ENCODE measurements at regions not wholly inside any gene's neighbourhood (a gene's known extent, or its start where the extent isn't known, plus 50 kb on each side); places are given as distances from the start of the nearest gene placed in this dataset.

DNA sequence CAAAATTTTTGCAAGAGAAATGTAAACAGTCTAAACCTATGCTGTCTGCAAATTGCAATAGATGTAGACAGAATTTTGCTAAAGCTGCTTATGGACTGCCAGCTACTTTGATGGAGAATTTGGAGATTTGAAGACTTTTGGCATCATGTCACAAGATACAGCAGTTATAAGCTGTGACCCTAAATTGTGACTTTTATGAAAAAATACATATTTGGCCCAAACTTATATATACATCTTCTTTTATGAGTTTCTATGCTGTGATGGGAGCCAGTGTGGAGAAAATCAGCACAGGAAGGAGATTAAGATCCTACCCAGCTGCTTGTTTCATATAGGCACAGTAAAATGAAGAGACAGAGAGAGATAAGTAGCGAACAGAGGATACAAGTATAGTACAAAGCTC lies 1595.4 kb downstream of the PLA2G4A start:
- H3K4ac ChIP-seq (ENCODE audit: low read depth, low read length), result no peak overlapping the region
- no peak overlapping the region for H2BK120ac ChIP-seq (ENCODE audit: insufficient read depth, low read length, poor library complexity)
- no peaks in the 10 kb centered on the region for H3K4me1 ChIP-seq (ENCODE audit: control insufficient read depth in 1 of 2, insufficient read depth in 2 of 2, low read length in 2 of 2)
- no peak overlapping the region for H4K8ac ChIP-seq (ENCODE audit: low read depth, low read length)
- no peak overlapping the region for H4K91ac ChIP-seq (ENCODE audit: low read depth, low read length)
- WGBS (ENCODE audit: extremely low coverage, insufficient coverage, insufficient read length), result no CpG with 5 or more reads among the region's 1 CpG
- no peak overlapping the region for H3K4me2 ChIP-seq (ENCODE audit: low read length)
- no peak overlapping the region for H3K23ac ChIP-seq (ENCODE audit: low read length)
- H2AK5ac ChIP-seq (ENCODE audit: low read length), result no peak overlapping the region
- H3K18ac ChIP-seq (ENCODE audit: low read length), result no peak overlapping the region
- DNase-seq, result no peak
- H3K9me3 ChIP-seq (ENCODE audit: insufficient read depth, low read depth, low read length), result no peaks in the 10 kb centered on the region
- H3K79me2 ChIP-seq (ENCODE audit: control insufficient read depth, insufficient read depth, low read length, poor library complexity), result no peaks in the 10 kb centered on the region
- H2BK5ac ChIP-seq (ENCODE audit: low read depth, low read length, poor library complexity), result no peak overlapping the region
- H3K27ac ChIP-seq (ENCODE audit: low read depth, low read length), result no peak overlapping the region
- H3K4me3 ChIP-seq (ENCODE audit: low read depth, low read length), result no peak overlapping the region
- H3K27me3 ChIP-seq (ENCODE audit: insufficient read depth, low read length), result no peaks in the 10 kb centered on the region
- H4K12ac ChIP-seq (ENCODE audit: low read depth, low read length), result no peak overlapping the region
- H3K9ac ChIP-seq (ENCODE audit: low read length), result no peak overlapping the region
- no peak overlapping the region for H3K14ac ChIP-seq (ENCODE audit: low read length)
- no peak overlapping the region for H2AFZ ChIP-seq (ENCODE audit: insufficient read depth, low read length, poor library complexity)
- no peaks in the 10 kb centered on the region for H3K79me1 ChIP-seq (ENCODE audit: low read length)
- no peaks in the 10 kb centered on the region for H3K36me3 ChIP-seq (ENCODE audit: control insufficient read depth in 1 of 2, insufficient read depth in 2 of 2, low read length in 2 of 2)
- H2BK12ac ChIP-seq (ENCODE audit: low read length), result no peak overlapping the region

DNA sequence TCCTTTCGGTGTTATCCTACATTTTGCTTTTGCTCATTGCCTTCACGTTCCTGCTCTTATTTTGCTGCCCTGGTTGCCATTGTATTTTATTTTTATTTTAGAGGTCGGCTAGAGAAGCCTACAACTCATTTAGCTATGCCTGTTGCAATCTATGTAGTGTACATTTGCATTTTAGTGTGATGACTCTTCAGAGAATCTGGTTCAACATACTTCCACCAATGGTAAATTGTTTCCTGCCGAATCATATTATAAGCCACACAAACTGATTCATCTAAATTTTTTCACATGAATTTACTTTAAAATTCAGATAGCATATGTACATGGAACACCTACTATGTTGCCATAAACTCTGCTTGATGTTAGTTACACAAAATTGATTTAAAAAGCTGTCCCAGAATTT lies 1596.9 kb downstream of the PLA2G4A start:
- Histone ChIP-seq H3K9me3 (ENCODE audit: insufficient read depth, low read depth, low read length) (no peaks in the 10 kb centered on the region), H4K12ac (ENCODE audit: low read depth, low read length) (no peak overlapping the region), H3K4me2 (ENCODE audit: low read length) (no peak overlapping the region), H3K27me3 (ENCODE audit: insufficient read depth, low read length) (no peaks in the 10 kb centered on the region), H3K36me3 (ENCODE audit: control insufficient read depth in 1 of 2, insufficient read depth in 2 of 2, low read length in 2 of 2) (no peaks in the 10 kb centered on the region), H3K4me3 (ENCODE audit: low read depth, low read length) (no peak overlapping the region), H2BK12ac (ENCODE audit: low read length) (no peak overlapping the region), H2BK120ac (ENCODE audit: insufficient read depth, low read length, poor library complexity) (no peak overlapping the region), H2AK5ac (ENCODE audit: low read length) (no peak overlapping the region), H4K8ac (ENCODE audit: low read depth, low read length) (no peak overlapping the region), H3K9ac (ENCODE audit: low read length) (no peak overlapping the region), H2BK5ac (ENCODE audit: low read depth, low read length, poor library complexity) (no peak overlapping the region), H3K79me1 (ENCODE audit: low read length) (no peaks in the 10 kb centered on the region), H3K18ac (ENCODE audit: low read length) (no peak overlapping the region), H4K91ac (ENCODE audit: low read depth, low read length) (no peak overlapping the region), H3K14ac (ENCODE audit: low read length) (no peak overlapping the region), H3K23ac (ENCODE audit: low read length) (no peak overlapping the region), H3K79me2 (ENCODE audit: control insufficient read depth, insufficient read depth, low read length, poor library complexity) (no peaks in the 10 kb centered on the region), H3K4me1 (ENCODE audit: control insufficient read depth in 1 of 2, insufficient read depth in 2 of 2, low read length in 2 of 2) (no peaks in the 10 kb centered on the region), H3K4ac (ENCODE audit: low read depth, low read length) (no peak overlapping the region), H2AFZ (ENCODE audit: insufficient read depth, low read length, poor library complexity) (no peak overlapping the region), H3K27ac (ENCODE audit: low read depth, low read length) (no peak overlapping the region)
- no CpG with 5 or more reads among the region's 4 CpGs for WGBS (ENCODE audit: extremely low coverage, insufficient coverage, insufficient read length)
- peak; percentile 1 to 49 for DNase-seq

DNA sequence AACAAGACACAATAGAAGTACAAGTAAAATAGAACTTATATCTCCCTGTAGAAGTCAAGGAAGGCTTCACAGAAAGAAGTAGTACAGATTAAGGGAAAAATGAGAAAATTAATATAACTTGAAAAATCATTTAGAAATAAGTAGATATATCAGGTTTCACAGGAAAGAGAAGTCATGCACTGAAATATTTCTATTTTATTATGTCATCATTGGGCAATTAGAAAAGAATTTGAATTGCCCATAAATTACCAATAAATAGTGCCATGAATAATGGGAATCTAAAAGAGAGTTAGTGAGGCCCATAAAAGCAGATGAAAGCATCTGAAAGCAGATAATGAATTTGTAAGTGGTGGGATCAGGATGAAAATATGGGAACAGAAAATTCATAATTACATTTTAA lies 1597.8 kb downstream of the PLA2G4A start:
- no peak overlapping the region for H4K91ac ChIP-seq (ENCODE audit: low read depth, low read length)
- no peak overlapping the region for H2BK12ac ChIP-seq (ENCODE audit: low read length)
- H3K18ac ChIP-seq (ENCODE audit: low read length), result no peak overlapping the region
- H2AFZ ChIP-seq (ENCODE audit: insufficient read depth, low read length, poor library complexity), result no peak overlapping the region
- H3K79me1 ChIP-seq (ENCODE audit: low read length), result no peaks in the 10 kb centered on the region
- H3K36me3 ChIP-seq (ENCODE audit: control insufficient read depth in 1 of 2, insufficient read depth in 2 of 2, low read length in 2 of 2), result no peaks in the 10 kb centered on the region
- H3K9me3 ChIP-seq (ENCODE audit: insufficient read depth, low read depth, low read length), result no peaks in the 10 kb centered on the region
- H3K27ac ChIP-seq (ENCODE audit: low read depth, low read length), result no peak overlapping the region
- H3K79me2 ChIP-seq (ENCODE audit: control insufficient read depth, insufficient read depth, low read length, poor library complexity), result no peaks in the 10 kb centered on the region
- no peak overlapping the region for H2AK5ac ChIP-seq (ENCODE audit: low read length)
- H4K12ac ChIP-seq (ENCODE audit: low read depth, low read length), result no peak overlapping the region
- H3K4me2 ChIP-seq (ENCODE audit: low read length), result no peak overlapping the region
- no peaks in the 10 kb centered on the region for H3K27me3 ChIP-seq (ENCODE audit: insufficient read depth, low read length)
- H3K23ac ChIP-seq (ENCODE audit: low read length), result no peak overlapping the region
- no peak overlapping the region for H3K4me3 ChIP-seq (ENCODE audit: low read depth, low read length)
- no peaks in the 10 kb centered on the region for H3K4me1 ChIP-seq (ENCODE audit: control insufficient read depth in 1 of 2, insufficient read depth in 2 of 2, low read length in 2 of 2)
- H3K14ac ChIP-seq (ENCODE audit: low read length), result no peak overlapping the region
- DNase-seq, result no peak
- H3K9ac ChIP-seq (ENCODE audit: low read length), result no peak overlapping the region
- no peak overlapping the region for H3K4ac ChIP-seq (ENCODE audit: low read depth, low read length)
- H2BK5ac ChIP-seq (ENCODE audit: low read depth, low read length, poor library complexity), result no peak overlapping the region
- no peak overlapping the region for H2BK120ac ChIP-seq (ENCODE audit: insufficient read depth, low read length, poor library complexity)
- H4K8ac ChIP-seq (ENCODE audit: low read depth, low read length), result no peak overlapping the region

DNA sequence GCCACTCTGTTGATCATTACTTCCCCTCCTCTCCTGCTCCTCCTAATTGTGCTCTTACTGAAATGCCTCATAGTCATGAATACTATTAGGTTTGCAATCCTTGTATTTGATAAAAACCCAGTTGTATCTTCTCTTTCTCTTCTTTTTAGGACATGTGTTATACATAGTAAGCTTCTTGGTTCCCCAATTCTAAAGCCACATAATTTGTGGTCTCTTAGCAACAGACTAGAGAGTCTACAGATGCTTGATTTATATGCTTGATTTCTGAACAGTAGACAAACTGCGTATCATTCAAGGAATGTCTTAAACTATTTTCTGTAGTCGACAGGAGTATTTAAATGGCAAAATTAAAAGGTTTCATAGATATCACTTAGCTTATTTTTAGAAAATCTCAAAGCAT lies 1598.9 kb downstream of the PLA2G4A start:
- no peak overlapping the region for H2BK120ac ChIP-seq (ENCODE audit: insufficient read depth, low read length, poor library complexity)
- no peak overlapping the region for H2AK5ac ChIP-seq (ENCODE audit: low read length)
- H3K9ac ChIP-seq (ENCODE audit: low read length), result no peak overlapping the region
- no peak overlapping the region for H4K8ac ChIP-seq (ENCODE audit: low read depth, low read length)
- no peaks in the 10 kb centered on the region for H3K36me3 ChIP-seq (ENCODE audit: control insufficient read depth in 1 of 2, insufficient read depth in 2 of 2, low read length in 2 of 2)
- H3K9me3 ChIP-seq (ENCODE audit: insufficient read depth, low read depth, low read length), result no peaks in the 10 kb centered on the region
- no peaks in the 10 kb centered on the region for H3K27me3 ChIP-seq (ENCODE audit: insufficient read depth, low read length)
- no peak overlapping the region for H3K23ac ChIP-seq (ENCODE audit: low read length)
- H3K79me2 ChIP-seq (ENCODE audit: control insufficient read depth, insufficient read depth, low read length, poor library complexity), result no peaks in the 10 kb centered on the region
- no CpG with 5 or more reads among the region's 2 CpGs for WGBS (ENCODE audit: extremely low coverage, insufficient coverage, insufficient read length)
- no peak overlapping the region for H3K18ac ChIP-seq (ENCODE audit: low read length)
- no peaks in the 10 kb centered on the region for H3K4me1 ChIP-seq (ENCODE audit: control insufficient read depth in 1 of 2, insufficient read depth in 2 of 2, low read length in 2 of 2)
- H2BK5ac ChIP-seq (ENCODE audit: low read depth, low read length, poor library complexity), result no peak overlapping the region
- no peak overlapping the region for H3K4me3 ChIP-seq (ENCODE audit: low read depth, low read length)
- no peak overlapping the region for H4K12ac ChIP-seq (ENCODE audit: low read depth, low read length)
- no peak for DNase-seq
- no peak overlapping the region for H3K27ac ChIP-seq (ENCODE audit: low read depth, low read length)
- H3K4ac ChIP-seq (ENCODE audit: low read depth, low read length), result no peak overlapping the region
- no peak overlapping the region for H4K91ac ChIP-seq (ENCODE audit: low read depth, low read length)
- no peak overlapping the region for H3K4me2 ChIP-seq (ENCODE audit: low read length)
- H3K14ac ChIP-seq (ENCODE audit: low read length), result no peak overlapping the region
- H3K79me1 ChIP-seq (ENCODE audit: low read length), result no peaks in the 10 kb centered on the region
- H2AFZ ChIP-seq (ENCODE audit: insufficient read depth, low read length, poor library complexity), result no peak overlapping the region
- H2BK12ac ChIP-seq (ENCODE audit: low read length), result no peak overlapping the region

DNA sequence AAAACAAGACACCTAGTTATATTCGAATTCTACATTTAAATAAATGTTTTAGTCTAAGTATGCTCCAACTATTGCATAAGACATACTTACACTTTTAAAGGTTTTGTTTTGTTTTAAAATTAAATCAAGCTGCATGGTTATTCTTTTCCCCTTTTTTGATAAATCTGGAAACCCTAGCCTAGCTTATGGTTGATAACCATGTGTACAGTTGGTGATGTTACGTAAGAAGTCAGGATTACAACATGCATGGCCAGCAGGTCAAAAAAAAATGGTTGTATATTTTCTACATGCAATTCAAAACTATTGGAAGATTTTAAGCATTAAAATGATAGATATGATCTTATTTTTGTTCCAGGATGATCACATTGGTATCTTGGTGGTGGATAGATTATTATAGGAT lies 1600.6 kb downstream of the PLA2G4A start:
- no peak overlapping the region for H3K18ac ChIP-seq (ENCODE audit: low read length)
- H3K9ac ChIP-seq (ENCODE audit: low read length), result no peak overlapping the region
- no peak overlapping the region for H3K4ac ChIP-seq (ENCODE audit: low read depth, low read length)
- peak in 1 of 2 donors; percentile 11 for DNase-seq
- no peak overlapping the region for H3K4me3 ChIP-seq (ENCODE audit: low read depth, low read length)
- H4K91ac ChIP-seq (ENCODE audit: low read depth, low read length), result no peak overlapping the region
- H2AK5ac ChIP-seq (ENCODE audit: low read length), result no peak overlapping the region
- no peaks in the 10 kb centered on the region for H3K9me3 ChIP-seq (ENCODE audit: insufficient read depth, low read depth, low read length)
- no peaks in the 10 kb centered on the region for H3K27me3 ChIP-seq (ENCODE audit: insufficient read depth, low read length)
- H3K4me2 ChIP-seq (ENCODE audit: low read length), result no peak overlapping the region
- no peak overlapping the region for H3K14ac ChIP-seq (ENCODE audit: low read length)
- no peaks in the 10 kb centered on the region for H3K79me2 ChIP-seq (ENCODE audit: control insufficient read depth, insufficient read depth, low read length, poor library complexity)
- no peak overlapping the region for H3K27ac ChIP-seq (ENCODE audit: low read depth, low read length)
- H4K8ac ChIP-seq (ENCODE audit: low read depth, low read length), result no peak overlapping the region
- H2BK120ac ChIP-seq (ENCODE audit: insufficient read depth, low read length, poor library complexity), result no peak overlapping the region
- no peak overlapping the region for H4K12ac ChIP-seq (ENCODE audit: low read depth, low read length)
- H3K4me1 ChIP-seq (ENCODE audit: control insufficient read depth in 1 of 2, insufficient read depth in 2 of 2, low read length in 2 of 2), result no peaks in the 10 kb centered on the region
- H3K23ac ChIP-seq (ENCODE audit: low read length), result no peak overlapping the region
- no peak overlapping the region for H2BK5ac ChIP-seq (ENCODE audit: low read depth, low read length, poor library complexity)
- H3K36me3 ChIP-seq (ENCODE audit: control insufficient read depth in 1 of 2, insufficient read depth in 2 of 2, low read length in 2 of 2), result no peaks in the 10 kb centered on the region
- WGBS (ENCODE audit: extremely low coverage, insufficient coverage, insufficient read length), result no CpG with 5 or more reads among the region's 2 CpGs
- no peak overlapping the region for H2AFZ ChIP-seq (ENCODE audit: insufficient read depth, low read length, poor library complexity)
- no peak overlapping the region for H2BK12ac ChIP-seq (ENCODE audit: low read length)
- H3K79me1 ChIP-seq (ENCODE audit: low read length), result no peaks in the 10 kb centered on the region

All from trophoblast cell (in vitro differentiated cells and primary cell).